HG02798 (cell line): ENCODE measurements at regions not wholly inside any gene's neighbourhood (a gene's known extent, or its start where the extent isn't known, plus 50 kb on each side); places are given as distances from the start of the nearest gene placed in this dataset.

ENCODE experiments used
- ATAC-seq: cut with Tn5 transposase; IDR thresholded peaks from one replicate; pipeline ENCODE4 v1.9.1; 2021; ENCODE audit warnings: mild to moderate bottlenecking; ENCODE audit not compliant: unreplicated experiment, poor library complexity

DNA sequence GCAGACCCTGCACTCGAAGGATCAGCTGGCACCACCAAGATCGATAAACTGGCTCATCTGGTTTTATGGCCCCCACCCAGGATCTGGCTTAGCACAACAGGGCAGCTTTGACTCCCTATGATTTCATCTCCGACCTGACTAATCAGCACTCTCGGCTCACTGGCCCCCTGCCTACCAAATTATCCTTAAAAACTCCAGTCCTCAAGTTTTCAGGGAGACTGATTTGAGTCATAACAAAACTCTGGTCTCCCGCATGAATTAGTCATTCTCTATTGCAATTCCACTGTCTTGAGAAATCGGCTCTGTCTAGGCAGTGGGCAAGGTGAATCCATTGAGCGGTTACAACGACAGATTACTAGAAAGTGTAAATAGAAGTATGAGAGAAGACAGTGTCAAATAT, 521.9 kb upstream of the RGMA start:
- no peak for ATAC-seq

DNA sequence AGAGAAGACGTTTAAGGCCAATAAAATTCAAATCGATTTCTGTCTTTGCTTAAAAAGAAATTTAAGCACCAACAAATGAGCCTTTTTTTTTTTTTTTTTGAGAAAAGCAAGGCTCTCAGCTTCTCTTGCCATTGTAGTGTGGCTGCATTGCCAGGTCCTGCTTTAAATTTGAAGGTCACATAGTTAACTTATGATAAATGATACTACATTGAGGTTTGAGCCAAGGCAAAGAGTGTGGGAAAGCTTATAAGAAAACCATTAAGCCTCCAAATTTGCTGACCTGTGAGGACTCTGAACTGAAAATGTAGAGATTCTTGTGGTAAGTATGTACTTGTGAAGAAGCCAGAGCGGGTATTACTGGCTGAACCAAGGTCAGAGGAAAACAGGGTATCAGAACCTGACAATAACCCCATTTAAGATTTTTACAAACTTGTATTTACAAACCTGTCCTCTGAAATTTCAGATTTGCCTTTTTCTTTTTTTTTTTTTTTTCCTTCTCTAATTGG, 519.7 kb upstream of the RGMA start:
- ATAC-seq = no peak

DNA sequence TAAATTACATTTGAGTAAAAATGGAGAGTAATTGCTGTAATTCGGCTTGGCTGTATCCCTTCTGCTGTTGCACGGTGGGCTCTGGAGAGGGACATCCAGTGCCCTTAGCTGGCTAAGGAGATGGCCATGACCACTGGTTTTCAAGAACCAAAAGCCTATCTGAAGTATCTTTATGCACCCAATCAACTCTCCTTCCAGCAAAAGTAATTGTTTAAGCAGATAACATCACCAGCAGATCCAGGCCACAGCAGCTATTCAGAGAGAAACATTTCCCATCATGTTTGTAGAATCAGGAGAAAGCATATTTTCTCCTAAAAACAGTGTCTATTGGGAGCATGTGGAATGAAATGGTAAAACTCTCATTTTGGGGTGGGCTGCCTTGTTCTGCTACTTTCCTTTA, 514.5 kb upstream of the RGMA start:
- no peak for ATAC-seq

DNA sequence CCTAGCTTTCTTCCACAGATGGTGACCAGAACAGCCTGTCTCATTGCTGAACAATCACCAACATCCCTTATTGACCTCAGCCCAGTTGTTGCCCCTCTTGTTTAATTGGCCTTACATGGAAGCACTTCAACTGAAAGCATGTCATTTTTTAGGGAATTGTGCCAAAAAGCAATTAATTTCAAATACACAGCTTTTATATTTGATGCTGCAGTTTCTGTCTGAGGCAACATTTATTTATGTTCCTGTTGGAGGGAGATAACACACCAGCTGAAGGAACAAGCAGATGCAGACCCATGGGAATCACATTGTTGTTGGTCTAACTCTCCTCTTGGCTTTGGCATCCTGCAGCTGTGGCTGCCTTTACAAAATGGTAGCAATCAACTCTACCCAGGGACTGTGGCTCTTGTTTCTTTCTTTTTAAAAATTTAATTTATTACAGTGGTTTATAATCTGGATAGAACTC, 498.1 kb upstream of the RGMA start:
- ATAC-seq = no peak

DNA sequence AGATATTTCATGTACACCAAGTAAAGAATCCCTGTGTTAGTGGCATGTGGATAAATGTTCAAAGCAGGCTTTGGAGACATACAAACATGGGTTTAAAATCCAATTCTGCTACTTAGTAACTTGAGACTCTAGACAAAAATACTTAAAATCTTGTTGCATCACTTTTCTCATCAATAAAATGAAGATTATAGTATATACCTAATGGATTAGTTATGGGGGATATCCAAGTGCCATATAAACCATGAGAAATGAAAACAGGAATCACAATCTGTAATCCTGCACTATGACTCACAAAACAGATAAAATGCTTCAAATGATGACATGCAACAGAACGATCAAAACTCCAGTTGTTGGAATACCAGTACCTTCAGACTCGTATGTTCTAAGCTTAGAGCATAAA, 496.0 kb upstream of the RGMA start:
- no peak for ATAC-seq

DNA sequence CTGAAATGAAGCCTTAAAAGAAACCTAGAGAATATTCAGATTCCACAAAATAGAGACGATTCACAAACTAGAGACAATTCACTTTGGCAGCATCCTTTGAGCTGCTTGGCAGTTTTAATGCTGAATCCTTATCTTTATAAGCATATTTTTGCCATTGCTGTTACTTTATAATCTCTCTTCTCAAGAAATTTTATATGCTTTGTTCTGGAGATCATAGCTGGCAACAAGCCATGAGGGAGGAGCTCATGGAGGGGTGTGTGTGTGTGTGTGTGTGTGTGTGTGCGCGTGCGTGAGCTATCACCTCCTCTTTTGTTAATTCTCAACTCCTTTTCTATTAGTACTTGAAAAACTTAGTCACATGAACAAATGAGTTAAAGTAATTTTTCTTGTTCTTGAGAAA, 495.0 kb upstream of the RGMA start:
- ATAC-seq = no peak

DNA sequence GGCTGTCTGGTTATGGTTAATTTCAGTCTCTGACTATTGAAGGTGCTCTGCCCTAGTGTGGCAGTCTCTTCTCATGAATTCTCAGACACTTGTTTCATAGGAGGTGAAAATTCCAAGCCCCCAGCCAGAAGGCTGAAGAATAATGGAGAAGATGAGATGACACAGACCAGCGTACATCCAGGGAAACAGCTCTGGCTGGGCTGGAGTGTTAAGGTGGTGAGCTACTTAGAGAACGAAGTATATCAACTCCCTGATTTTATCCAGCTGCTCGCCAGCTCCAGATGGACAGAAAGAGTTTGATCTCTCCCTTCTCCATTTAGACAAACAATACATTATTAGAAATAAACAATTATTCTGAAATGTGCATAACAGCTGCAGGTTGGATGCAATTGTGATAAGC, 494.5 kb upstream of the RGMA start:
- ATAC-seq = no peak

DNA sequence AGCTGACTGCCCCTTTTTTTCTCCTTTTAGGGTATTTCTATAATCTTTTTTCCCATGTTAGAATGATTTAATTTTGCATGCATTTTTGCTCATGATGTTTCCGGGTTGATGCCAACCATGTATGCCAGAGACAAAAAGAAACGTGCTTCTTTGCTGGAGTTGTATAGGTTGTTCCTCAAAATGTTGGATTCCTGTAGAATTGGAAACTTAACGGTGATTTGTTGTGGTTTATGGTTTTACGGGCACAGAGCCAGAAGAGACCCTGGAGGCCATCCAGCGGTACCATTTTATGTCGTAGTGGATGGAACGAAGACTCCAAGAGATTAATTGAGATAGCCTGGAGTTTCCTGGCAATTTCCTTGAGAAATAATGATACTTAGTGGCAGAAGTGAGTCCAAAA, 481.5 kb upstream of the RGMA start:
- no peak for ATAC-seq

DNA sequence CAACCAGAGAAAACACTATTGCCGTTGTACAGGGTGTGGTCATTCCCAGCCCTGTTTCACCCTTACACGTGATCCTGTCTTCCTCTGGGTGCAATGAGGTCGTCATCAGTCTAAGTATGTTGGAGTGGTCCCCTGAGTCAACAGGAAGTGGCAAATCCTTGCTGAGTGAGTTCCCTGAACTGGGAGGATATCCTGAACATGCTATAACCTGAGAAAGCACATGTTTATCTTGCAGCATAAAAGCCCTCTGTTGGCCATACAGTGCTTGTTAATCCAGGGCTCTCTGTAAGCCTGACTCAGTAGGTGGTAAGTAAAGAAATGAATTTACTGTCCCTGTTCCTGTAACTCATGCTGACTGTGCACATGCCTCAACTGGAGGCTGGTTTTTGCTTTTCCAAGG, 477.8 kb upstream of the RGMA start:
- ATAC-seq = no peak

DNA sequence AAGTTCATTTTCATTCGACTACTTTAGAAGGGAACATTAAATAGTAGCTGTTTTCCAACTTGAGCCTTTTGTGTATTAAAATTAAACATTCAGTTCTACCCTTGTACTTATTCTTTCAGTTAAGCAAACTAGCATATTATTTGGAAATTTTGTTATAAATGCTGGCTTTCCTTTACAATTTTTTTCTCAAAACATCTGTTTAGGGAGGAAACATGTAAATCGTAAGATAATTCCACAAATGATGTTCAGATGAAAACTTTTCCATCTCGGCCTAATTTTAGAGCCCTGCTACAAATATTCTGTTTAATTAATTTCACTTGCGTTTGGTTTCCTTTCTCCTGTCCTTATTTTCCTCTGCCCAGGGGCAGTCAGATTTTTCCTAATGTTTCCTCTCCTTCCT, 476.2 kb upstream of the RGMA start:
- ATAC-seq = no peak

DNA sequence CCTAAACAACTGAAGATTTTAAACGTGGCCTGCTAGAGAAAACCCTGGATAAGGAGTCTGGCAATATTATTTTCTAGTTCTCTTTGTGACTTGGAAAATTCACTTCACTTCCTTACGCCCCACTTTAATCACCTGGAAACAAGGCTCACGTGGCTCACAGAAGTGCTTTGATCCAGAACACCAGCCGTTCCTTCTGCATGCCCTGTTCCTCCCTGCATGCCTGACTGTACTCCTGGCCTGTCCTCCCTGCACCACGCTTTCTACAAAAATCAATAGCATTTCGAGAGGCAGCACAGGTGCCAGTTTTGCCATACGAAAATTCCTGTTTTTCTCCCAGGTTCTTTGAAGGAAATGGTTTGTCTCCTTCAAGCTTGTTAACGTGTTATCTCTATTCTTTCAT, 474.2 kb upstream of the RGMA start:
- no peak for ATAC-seq

DNA sequence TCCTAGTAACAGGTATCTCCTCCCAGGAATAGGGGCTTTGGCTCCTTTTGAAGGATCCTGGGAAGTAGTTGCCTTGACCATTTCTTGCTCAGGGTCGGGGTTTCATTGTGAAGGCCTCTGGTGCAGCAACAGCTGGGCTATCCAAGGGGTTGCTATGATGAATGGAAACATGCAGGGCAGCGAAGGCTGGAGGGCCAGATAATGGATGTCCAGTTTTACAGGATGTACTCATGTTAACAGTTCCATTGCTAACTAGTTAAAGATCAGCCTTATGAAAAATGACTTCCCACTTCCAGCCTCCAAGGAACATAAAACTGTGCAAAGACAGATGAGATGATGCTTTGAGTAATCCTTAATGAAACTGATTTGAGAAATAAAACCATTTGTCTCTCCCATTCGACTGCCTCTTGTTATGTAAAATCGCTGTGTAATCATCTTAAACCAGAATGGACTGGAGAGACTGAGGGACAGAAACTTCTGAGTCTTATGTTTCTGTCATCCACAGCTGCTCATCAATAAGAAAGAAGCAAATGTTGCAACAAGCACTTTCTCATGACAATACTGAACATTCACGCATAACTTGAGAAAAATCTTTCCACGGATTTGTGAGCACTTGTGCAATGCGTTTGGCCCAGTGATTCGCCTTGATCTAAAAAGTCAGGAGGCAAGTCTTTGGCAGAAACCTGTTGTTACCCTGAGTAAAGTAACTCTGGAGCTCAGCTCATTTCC, 473.5 kb upstream of the RGMA start:
- ATAC-seq = no peak

DNA sequence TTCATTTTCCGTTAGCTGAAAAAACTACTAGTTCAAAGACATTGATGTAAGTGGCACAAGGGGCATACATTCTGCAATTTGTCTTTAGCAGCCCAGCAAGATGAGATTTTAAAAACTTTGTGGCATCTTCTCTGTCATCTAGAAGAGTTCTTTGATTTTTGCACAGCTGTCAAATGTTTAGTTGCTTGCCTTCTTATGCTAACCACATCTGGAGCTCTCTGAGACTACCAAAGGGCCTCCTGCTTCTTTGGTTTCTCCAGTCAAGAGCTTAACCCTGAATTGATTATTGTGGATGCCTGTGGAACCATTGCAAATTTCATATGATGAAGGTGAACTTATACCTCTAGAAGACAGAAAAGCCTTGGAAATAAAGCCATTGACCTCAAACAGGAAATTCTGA, 468.7 kb upstream of the RGMA start:
- no peak for ATAC-seq

DNA sequence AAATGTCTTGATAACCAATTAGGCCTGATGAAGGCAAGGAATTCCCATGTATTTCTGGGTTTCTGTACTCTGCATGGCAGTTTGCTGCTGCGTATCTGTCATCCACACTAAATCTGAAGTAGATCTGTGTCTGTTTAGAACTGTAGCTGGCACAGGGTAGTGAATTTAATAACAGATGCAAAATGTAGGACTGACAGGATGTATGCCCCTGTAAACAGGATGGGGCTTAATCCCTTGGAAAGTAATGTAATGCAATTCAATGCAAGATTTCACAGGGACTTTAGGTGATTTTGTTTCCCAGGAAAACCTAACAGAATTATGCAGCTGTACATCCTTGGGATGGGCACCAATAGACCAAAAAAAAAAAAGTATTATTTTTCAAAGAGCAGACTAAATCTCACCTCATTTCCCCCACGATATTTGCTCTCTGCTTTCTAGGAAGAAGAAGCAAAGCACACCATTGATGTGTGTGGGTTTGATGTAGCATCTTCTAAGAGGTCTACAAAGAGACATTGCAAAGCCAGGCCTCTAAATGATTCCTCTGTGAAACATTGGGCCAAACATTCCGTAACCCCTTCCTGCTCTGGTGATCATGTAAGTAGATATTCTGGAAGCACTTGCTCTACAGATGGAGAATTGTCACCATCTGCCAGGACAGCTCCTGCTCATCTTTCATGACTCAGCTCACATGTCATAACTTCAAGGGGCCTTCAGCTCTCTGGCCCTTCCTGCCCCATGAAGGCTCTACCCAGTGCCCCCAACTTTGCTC, 464.3 kb upstream of the RGMA start:
- no peak for ATAC-seq

DNA sequence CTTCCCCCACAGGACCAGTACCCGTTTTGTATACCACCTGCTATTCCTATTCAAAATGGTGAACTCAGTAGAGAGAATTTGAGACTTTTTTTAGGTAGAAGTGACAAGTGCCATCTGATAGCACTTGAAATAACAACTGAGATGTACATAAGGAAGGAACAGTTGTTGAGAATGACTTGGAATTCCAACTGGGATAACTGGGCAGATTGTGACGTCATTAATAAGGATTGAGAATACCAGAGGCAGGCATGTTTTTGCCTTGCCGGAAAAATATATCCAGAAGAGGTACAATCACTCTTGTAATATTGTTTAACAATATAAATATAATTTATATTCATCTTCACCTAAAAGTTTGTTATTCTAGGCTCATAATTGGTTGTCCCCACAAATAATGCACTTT, 454.1 kb upstream of the RGMA start:
- ATAC-seq = no peak

DNA sequence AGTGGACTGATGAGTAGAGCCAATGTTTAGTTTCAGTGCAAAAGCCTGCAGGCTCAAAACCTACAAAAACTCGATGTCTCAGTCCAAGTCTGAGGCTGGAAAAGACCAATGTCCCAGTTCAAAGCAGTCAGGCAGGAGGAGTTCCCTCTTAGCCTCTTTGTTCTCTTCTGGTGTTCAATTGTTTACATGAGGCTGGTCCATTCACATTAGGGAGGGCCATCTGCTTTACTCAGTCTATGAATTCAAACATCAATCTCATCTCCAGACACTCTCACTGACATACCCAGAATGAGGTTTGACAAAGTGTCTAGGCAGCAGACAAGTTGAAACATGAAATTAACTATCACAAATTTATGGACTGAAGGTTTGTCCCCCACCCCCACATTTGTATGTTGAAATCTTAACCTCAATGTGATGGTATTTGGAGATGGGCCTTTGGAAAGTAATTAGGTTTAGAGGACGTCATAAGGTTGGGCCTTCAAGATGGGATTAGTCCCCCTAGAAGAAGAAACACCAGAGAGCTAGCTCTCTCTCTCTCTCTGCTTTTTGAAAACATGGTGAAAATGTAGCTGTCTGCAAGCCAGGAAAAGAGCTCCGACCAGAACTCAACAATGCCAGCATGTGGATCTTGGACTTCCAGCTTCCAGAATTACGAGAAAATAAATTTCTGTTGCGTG, 438.5 kb upstream of the RGMA start:
- ATAC-seq = no peak

DNA sequence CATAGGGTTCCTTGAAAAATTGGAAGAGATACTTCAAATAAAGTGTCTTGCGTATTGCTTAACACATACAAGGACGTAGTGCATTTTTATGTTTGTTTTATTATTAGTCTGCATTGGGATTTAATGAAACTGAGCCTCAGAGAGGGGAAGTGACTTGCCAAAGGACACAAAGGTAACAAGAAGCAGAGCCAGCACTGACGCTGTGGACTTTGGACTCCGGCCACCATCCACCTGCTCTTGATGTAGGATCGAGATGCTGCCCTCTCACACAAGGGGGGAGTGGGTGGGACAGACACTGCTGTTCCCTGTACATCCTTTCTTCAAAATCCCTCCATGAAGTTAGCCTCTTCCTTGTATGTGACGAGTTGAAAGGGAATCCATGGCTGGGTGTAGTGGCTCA, 435.4 kb upstream of the RGMA start:
- ATAC-seq = no peak

DNA sequence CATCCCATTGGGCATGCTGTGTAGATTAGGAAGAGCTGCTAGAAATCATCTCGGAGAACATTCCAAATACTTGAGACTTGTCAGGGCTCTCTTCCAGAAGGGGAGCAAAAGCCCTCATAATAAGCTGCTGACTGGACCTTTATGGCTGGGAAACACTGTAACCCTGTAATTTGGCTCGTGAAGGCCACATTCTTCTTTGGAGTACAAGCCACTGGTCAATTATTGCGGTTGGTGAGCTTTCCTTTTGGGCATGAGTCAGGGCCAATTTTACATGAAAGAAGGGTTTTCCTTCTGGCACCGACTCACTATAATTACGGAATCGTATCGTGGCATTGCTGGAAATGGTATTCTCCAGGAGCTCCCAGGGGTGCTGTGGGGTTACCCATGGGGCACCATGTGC, 434.5 kb upstream of the RGMA start:
- no peak for ATAC-seq

DNA sequence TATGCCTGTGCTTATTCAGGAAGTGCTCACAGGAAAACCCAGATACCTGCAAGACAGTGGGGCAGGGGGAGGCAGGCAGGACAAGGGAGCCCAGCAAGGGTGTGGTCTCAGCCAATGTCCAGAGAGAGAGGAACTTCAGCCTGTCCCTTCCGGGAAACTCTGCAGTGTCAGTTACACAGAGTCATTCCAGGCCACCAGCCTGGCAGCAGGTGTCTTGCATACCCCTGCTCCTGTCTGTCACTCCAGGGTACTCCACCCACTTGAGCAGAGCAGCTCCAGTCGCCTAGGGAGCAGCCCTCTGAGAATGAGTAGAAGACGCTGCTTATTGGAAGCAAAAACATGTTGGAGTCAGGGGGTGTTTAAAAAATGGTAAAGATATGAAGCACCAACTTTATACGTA, 431.2 kb upstream of the RGMA start:
- no peak for ATAC-seq

DNA sequence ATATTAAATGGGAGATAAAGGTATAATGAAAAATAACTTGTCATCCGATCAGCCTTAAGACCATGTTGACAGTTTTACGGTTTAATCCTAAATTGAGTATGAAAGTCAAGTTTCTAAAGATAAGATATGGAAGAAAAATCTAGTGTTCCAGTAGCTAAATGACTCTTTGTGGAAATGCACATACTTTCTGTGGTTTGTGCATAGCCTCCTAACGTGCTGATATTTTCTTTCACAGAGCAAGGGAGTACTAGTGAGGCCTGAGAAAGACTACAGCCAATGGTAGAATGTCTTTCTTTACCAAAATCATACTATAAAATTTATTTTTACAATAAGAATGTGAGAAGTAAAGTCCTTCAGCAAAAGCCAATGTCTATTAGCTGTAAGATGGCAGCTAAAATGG, 430.6 kb upstream of the RGMA start:
- ATAC-seq = no peak

DNA sequence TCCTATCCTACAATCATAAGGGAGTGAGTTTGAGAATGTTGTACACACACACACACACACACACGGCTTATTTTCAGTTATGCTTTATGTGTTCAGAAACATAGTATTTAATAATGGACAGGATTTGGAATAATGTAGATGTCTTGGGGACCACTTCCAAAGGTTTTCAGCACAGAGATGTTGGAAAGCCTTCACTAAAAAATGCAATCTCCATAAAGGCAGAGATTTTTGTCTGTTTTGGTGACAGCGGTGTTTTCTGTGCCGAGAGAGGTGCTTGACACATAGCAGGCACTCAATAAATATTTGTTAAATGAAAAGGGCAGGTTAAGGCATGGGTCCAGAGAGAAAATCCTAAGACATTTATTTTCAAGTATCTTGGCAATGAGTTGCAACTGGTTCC, 428.2 kb upstream of the RGMA start:
- no peak for ATAC-seq
